Skeletal muscle satellite cell (primary cell): ENCODE measurements at regions not wholly inside any gene's neighbourhood (a gene's known extent, or its start where the extent isn't known, plus 50 kb on each side); places are given as distances from the start of the nearest gene placed in this dataset.
"Not testable (repeated sequence)": the region's sequence is repeated elsewhere in the genome, so short reads cannot be mapped to it uniquely, and the experiment has no call there.

ENCODE experiments used
- H3K27me3 ChIP-seq: 2 replicates; pipeline ENCODE4 v1.7.0; 2013; ENCODE audit warnings: low read length; ENCODE audit not compliant: control insufficient read depth, insufficient read depth
- H3K36me3 ChIP-seq: 2 replicates; pipeline ENCODE4 v1.7.0; 2013; ENCODE audit warnings: mild to moderate bottlenecking, control low read depth, low read length; ENCODE audit not compliant: insufficient read depth
- H3K4me1 ChIP-seq: 2 replicates; pipeline ENCODE4 v1.7.0; 2013; ENCODE audit warnings: low read length; ENCODE audit not compliant: control insufficient read depth, insufficient read depth
- H3K4me2 ChIP-seq: 2 replicates; pipeline ENCODE4 v1.7.0; 2013; ENCODE audit warnings: mild to moderate bottlenecking, low read length
- H3K4me3 ChIP-seq: 2 replicates; pipeline ENCODE4 v1.7.0; 2013; ENCODE audit warnings: low read length
- H3K9ac ChIP-seq: 2 replicates; pipeline ENCODE4 v1.7.0; 2013; ENCODE audit warnings: mild to moderate bottlenecking, low read depth, low read length, moderate library complexity
- H3K9me3 ChIP-seq: replicated peaks from 2 replicates; pipeline ENCODE4 v1.7.0; 2013; ENCODE audit warnings: mild to moderate bottlenecking, control low read depth, low read length

- H3K4me1 ChIP-seq: peaks cover 50% of the 10 kb centered on the region
Observed at GRCh38 chr16:65314627-65315008, 192.8 kb upstream of the CDH11 start.

GRCh38 chr16:65313936-65314626, 192.2 kb upstream of the CDH11 start:
- Histone ChIP-seq H3K4me3 (no peak overlapping the region), H3K36me3 (no peaks in the 10 kb centered on the region), H3K4me1 (peaks cover 53% of the 10 kb centered on the region), H3K4me2 (peak overlapping the region; percentile 14), H3K27me3 (no peaks in the 10 kb centered on the region), H3K9ac (no peak overlapping the region), H3K9me3 (peaks cover 4% of the 10 kb centered on the region)

More at GRCh38 chr16:65314627-65315008, 192.8 kb upstream of the CDH11 start:
- Histone ChIP-seq H3K36me3 (no peaks in the 10 kb centered on the region), H3K4me3 (no peak overlapping the region), H3K27me3 (no peaks in the 10 kb centered on the region), H3K4me2 (peak overlapping the region; percentile 14), H3K9ac (no peak overlapping the region), H3K9me3 (peaks cover 4% of the 10 kb centered on the region)

GRCh38 chr16:65312795-65313194, 190.9 kb upstream of the CDH11 start:
- Histone ChIP-seq H3K27me3 (no peaks in the 10 kb centered on the region), H3K9me3 (peaks cover 4% of the 10 kb centered on the region), H3K4me1 (peaks cover 53% of the 10 kb centered on the region), H3K36me3 (no peaks in the 10 kb centered on the region), H3K4me2 (peak overlapping the region; percentile 55), H3K4me3 (peak overlapping the region; percentile 19), H3K9ac (peak overlapping the region; percentile 42)

GRCh38 chr16:65312071-65312470, 190.2 kb upstream of the CDH11 start:
- H3K4me1 ChIP-seq: peaks cover 53% of the 10 kb centered on the region
- H3K36me3 ChIP-seq: no peaks in the 10 kb centered on the region

GRCh38 chr16:65310491-65310890, 188.6 kb upstream of the CDH11 start:
- H3K9ac ChIP-seq, H3K36me3 ChIP-seq, H3K27me3 ChIP-seq, H3K9me3 ChIP-seq, H3K4me3 ChIP-seq: not testable (repeated sequence)
- Histone ChIP-seq H3K4me1 (peaks cover 53% of the 10 kb centered on the region), H3K4me2 (peak overlapping the region; percentile 51)

More at GRCh38 chr16:65312071-65312470, 190.2 kb upstream of the CDH11 start:
- Histone ChIP-seq H3K9me3 (peaks cover 4% of the 10 kb centered on the region), H3K9ac (peak overlapping the region; percentile 42), H3K4me2 (peak overlapping the region; percentile 6), H3K27me3 (no peaks in the 10 kb centered on the region), H3K4me3 (no peak overlapping the region)

- H3K9ac ChIP-seq: no peak overlapping the region
- no peaks in the 10 kb centered on the region for H3K9me3 ChIP-seq
- no peak overlapping the region for H3K4me2 ChIP-seq
- no peak overlapping the region for H3K4me3 ChIP-seq
- no peaks in the 10 kb centered on the region for H3K27me3 ChIP-seq
- no peaks in the 10 kb centered on the region for H3K36me3 ChIP-seq
- peaks cover 45% of the 10 kb centered on the region for H3K4me1 ChIP-seq
Observed at GRCh38 chr16:65309354-65309753, 187.5 kb upstream of the CDH11 start.

- H3K4me1 ChIP-seq: peaks cover 36% of the 10 kb centered on the region
- H3K4me2 ChIP-seq: no peak overlapping the region
- H3K4me3 ChIP-seq: no peak overlapping the region
- H3K27me3 ChIP-seq: no peaks in the 10 kb centered on the region
- H3K36me3 ChIP-seq: no peaks in the 10 kb centered on the region
- no peaks in the 10 kb centered on the region for H3K9me3 ChIP-seq
- no peak overlapping the region for H3K9ac ChIP-seq
Observed at GRCh38 chr16:65308506-65308905, 186.6 kb upstream of the CDH11 start.

- H3K27me3 ChIP-seq: no peaks in the 10 kb centered on the region
- H3K9ac ChIP-seq: no peak overlapping the region
- H3K9me3 ChIP-seq: no peaks in the 10 kb centered on the region
- H3K4me3 ChIP-seq: no peak overlapping the region
- no peaks in the 10 kb centered on the region for H3K36me3 ChIP-seq
- peaks cover 25% of the 10 kb centered on the region for H3K4me1 ChIP-seq
- H3K4me2 ChIP-seq: no peak overlapping the region
Observed at GRCh38 chr16:65307286-65307685, 185.4 kb upstream of the CDH11 start.

GRCh38 chr16:65306722-65307121, 184.9 kb upstream of the CDH11 start:
- Histone ChIP-seq H3K9me3 (no peaks in the 10 kb centered on the region), H3K36me3 (no peaks in the 10 kb centered on the region), H3K4me3 (no peak overlapping the region), H3K4me1 (peaks cover 19% of the 10 kb centered on the region), H3K27me3 (no peaks in the 10 kb centered on the region), H3K9ac (no peak overlapping the region), H3K4me2 (no peak overlapping the region)

GRCh38 chr16:65306300-65306699, 184.4 kb upstream of the CDH11 start:
- H3K9me3 ChIP-seq: no peaks in the 10 kb centered on the region
- H3K4me3 ChIP-seq: no peak overlapping the region
- no peak overlapping the region for H3K4me2 ChIP-seq
- H3K36me3 ChIP-seq: no peaks in the 10 kb centered on the region
- no peaks in the 10 kb centered on the region for H3K27me3 ChIP-seq
- peaks cover 15% of the 10 kb centered on the region for H3K4me1 ChIP-seq
- no peak overlapping the region for H3K9ac ChIP-seq

- H3K4me2 ChIP-seq: no peak overlapping the region
- H3K4me3 ChIP-seq: no peak overlapping the region
- no peak overlapping the region for H3K9ac ChIP-seq
- H3K9me3 ChIP-seq: no peaks in the 10 kb centered on the region
- no peaks in the 10 kb centered on the region for H3K27me3 ChIP-seq
- H3K36me3 ChIP-seq: no peaks in the 10 kb centered on the region
- peaks cover 8% of the 10 kb centered on the region for H3K4me1 ChIP-seq
Observed at GRCh38 chr16:65305266-65305959, 183.6 kb upstream of the CDH11 start.

- H3K4me1 ChIP-seq: no peaks in the 10 kb centered on the region
- H3K27me3 ChIP-seq: no peaks in the 10 kb centered on the region
- H3K9me3 ChIP-seq: no peaks in the 10 kb centered on the region
- H3K9ac ChIP-seq: no peak overlapping the region
- no peaks in the 10 kb centered on the region for H3K36me3 ChIP-seq
- H3K4me3 ChIP-seq: no peak overlapping the region
- no peak overlapping the region for H3K4me2 ChIP-seq
Observed at GRCh38 chr16:65301029-65301428, 179.2 kb upstream of the CDH11 start.
